Bronchial epithelial cell (primary cell): ENCODE measurements at regions not wholly inside any gene's neighbourhood (a gene's known extent, or its start where the extent isn't known, plus 50 kb on each side); places are given as distances from the start of the nearest gene placed in this dataset.

Experiments used
- DNase-seq: peaks from one replicate; pipeline ENCODE4 v3.0.0-alpha.2; 2010; ENCODE audit warnings: low read depth
- FAIRE-seq: peaks from 2 replicates; lab custom pipeline; 2011; peaks lifted over from hg19 to GRCh38; lab: Jason Lieb, UNC
- H3K27me3 ChIP-seq: 2 replicates; pipeline ENCODE4 v1.5.1; 2011; ENCODE audit warnings: low read length; ENCODE audit not compliant: control insufficient read depth, insufficient read depth
- H3K36me3 ChIP-seq: 2 replicates; pipeline ENCODE4 v1.5.1; 2011; ENCODE audit warnings: low read length; ENCODE audit not compliant: control insufficient read depth, insufficient read depth
- H3K4me3 ChIP-seq: 2 replicates; pipeline ENCODE4 v1.5.1; 2011; ENCODE audit warnings: mild to moderate bottlenecking, low read depth, low read length, control low read depth
- TF ChIP-seq, protein P1 (sequence below): IDR thresholded peaks from 2 replicates; pipeline ENCODE4 v1.5.1; 2011; ENCODE audit warnings: mild to moderate bottlenecking, moderate library complexity, low read length, control low read depth, inconsistent platforms; ENCODE audit not compliant: insufficient read depth, severe bottlenecking

DNA sequence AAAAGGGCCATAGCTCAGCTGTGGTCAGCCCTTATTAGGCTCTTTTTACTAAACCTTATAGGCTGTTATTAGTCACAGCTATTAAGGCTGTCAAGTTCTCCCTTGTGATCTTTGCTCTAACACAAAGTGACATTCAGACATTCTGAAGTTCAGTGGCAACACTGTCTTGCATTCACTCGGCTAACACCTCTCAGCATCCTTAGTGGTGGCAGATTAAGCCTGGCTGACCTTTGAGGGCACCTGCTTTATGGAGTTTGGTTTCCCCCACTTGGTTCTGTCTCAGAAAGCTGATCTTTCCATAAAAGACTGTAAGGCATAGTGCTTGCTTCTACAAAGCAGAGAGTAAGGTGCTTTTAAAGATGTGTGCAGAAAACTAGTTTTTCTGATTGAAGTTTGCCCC is 677.4 kb upstream of the TMEM132C start:
- no peaks in the 10 kb centered on the region for H3K36me3 ChIP-seq
- TF ChIP-seq, protein P1, sequence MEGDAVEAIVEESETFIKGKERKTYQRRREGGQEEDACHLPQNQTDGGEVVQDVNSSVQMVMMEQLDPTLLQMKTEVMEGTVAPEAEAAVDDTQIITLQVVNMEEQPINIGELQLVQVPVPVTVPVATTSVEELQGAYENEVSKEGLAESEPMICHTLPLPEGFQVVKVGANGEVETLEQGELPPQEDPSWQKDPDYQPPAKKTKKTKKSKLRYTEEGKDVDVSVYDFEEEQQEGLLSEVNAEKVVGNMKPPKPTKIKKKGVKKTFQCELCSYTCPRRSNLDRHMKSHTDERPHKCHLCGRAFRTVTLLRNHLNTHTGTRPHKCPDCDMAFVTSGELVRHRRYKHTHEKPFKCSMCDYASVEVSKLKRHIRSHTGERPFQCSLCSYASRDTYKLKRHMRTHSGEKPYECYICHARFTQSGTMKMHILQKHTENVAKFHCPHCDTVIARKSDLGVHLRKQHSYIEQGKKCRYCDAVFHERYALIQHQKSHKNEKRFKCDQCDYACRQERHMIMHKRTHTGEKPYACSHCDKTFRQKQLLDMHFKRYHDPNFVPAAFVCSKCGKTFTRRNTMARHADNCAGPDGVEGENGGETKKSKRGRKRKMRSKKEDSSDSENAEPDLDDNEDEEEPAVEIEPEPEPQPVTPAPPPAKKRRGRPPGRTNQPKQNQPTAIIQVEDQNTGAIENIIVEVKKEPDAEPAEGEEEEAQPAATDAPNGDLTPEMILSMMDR: no peak
- no peak for FAIRE-seq
- no peak for DNase-seq
- no peaks in the 10 kb centered on the region for H3K27me3 ChIP-seq
- H3K4me3 ChIP-seq: no peak overlapping the region

DNA sequence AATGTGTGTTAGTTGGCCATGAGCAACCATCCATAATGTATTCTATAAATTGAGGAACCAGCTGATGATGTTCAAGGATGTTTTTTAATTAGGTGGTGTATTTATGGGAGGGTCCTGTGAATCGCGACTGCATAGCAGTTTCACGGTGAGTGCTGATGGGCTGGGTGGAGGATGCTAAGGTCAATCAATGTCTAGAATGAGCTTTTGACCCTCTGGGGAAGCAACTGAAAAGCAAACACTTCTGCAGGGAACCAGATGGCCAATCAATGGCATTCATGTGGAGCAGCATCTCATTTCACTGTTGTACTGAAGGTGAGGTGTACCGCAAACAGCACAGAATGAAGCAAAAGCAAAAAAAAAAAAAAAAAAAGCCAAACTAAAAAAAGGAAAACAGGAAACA is 676.1 kb upstream of the TMEM132C start:
- DNase-seq: no peak

DNA sequence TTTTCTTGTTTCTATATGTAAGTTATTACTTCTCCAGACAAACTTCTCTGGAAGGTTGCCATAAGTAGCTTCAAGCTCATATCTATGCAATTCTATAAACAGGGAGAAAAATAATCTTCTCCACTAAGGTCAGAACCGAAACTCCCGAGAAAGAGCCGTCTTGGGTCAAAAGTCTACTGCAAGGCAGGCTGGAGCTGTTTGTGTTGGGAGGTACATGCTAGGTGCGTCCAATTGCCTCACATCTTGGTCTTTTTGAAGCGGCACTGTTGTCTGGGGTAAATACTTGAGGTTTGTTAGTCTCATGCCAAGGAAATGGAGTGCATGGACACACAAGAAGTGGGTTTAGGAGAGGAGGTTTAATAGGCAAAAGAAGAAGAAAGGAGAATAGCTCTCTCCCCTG is 674.7 kb upstream of the TMEM132C start:
- Histone ChIP-seq H3K4me3 (no peak overlapping the region), H3K36me3 (no peaks in the 10 kb centered on the region), H3K27me3 (no peaks in the 10 kb centered on the region)
- no peak for DNase-seq
- TF ChIP-seq, protein P1: no peak
- no peak for FAIRE-seq

More for the DNA sequence above, 676.1 kb upstream of the TMEM132C start:
- no peak overlapping the region for H3K4me3 ChIP-seq
- TF ChIP-seq, protein P1: no peak
- H3K36me3 ChIP-seq: no peaks in the 10 kb centered on the region
- no peaks in the 10 kb centered on the region for H3K27me3 ChIP-seq
- no peak for FAIRE-seq

DNA sequence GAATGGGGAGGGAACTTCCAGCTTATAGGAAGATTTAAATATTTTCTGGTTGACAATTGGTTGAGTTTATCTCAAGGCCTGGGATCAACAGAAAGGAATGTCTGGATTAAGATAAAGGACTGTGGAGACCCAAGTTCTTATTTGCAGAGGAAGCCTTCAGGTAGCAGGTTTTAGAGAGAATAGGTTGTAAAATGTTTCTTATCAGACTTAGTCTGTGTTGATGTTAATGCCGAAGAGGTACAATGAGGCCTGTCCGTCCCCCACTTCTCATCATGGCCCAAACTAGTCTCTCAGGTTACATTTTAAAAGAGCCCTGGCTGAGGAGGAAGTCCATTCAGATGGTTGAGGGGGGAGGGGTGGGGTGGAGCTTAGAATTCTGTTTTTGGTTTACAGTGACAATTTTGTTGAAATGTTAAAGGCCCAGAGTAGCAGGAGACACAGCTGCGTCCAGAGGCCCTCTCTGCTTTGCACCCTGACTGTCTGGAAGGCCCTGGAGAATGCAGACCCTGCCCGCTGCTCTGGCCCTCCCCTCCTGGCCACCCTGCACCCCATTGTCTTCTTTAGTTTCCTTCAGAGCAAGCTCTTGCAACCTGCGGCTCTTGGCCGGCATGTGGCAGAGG is 672.5 kb upstream of the TMEM132C start:
- TF ChIP-seq, protein P1: no peak
- FAIRE-seq: no peak
- Histone ChIP-seq H3K4me3 (no peak overlapping the region), H3K27me3 (no peaks in the 10 kb centered on the region), H3K36me3 (no peaks in the 10 kb centered on the region)
- no peak for DNase-seq

DNA sequence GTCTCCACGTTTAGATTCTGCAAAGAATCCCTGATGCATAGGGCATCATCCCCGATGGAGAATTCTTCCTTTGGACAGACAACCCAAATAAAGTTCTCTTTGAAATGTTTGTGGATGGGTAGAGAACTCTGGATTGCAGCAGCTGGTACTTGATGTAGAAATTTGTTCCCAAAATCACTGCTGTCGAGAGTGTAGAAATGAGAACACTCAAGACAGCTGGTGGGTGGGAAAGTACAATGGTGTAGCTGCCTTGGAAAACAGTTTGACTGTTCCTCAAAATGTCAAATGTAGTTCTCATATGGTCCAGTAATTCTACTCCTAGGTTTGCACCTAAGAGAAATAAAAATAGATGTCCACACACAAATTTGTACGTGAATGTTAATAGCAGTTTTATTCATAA is 671.5 kb upstream of the TMEM132C start:
- FAIRE-seq (no peak), DNase-seq (no peak)
- Histone ChIP-seq H3K36me3 (no peaks in the 10 kb centered on the region), H3K27me3 (no peaks in the 10 kb centered on the region), H3K4me3 (no peak overlapping the region)
- TF ChIP-seq, protein P1: no peak

DNA sequence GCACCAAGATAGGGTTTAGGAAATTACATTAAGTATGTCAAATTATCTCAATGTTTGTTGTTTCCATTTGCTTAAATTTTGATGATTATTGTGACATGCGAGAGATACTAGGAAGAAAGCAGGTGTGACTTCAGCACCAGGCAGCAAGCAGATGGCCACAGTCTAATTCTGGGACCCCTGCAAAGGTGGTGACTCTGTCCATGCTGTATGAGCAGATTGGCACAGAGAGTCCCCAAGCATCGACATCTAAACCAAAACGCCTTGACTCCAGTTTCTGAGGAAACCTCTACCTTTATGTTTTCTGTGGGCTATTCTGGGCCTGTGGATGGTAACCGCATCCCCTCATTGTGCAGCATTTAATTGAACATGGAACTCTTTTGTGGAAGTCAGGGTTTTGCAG is 670.1 kb upstream of the TMEM132C start:
- H3K36me3 ChIP-seq: no peaks in the 10 kb centered on the region
- no peak overlapping the region for H3K4me3 ChIP-seq
- TF ChIP-seq, protein P1: no peak
- no peaks in the 10 kb centered on the region for H3K27me3 ChIP-seq
- no peak for FAIRE-seq
- DNase-seq: no peak
